GM21360 (cell line): ENCODE measurements at regions not wholly inside any gene's neighbourhood (a gene's known extent, or its start where the extent isn't known, plus 50 kb on each side); places are given as distances from the start of the nearest gene placed in this dataset.

Experiments
- ATAC-seq: cut with Tn5 transposase; IDR thresholded peaks from one replicate; pipeline ENCODE4 v1.9.1; 2021; ENCODE audit warnings: mild to moderate bottlenecking, moderate library complexity; ENCODE audit not compliant: unreplicated experiment

DNA sequence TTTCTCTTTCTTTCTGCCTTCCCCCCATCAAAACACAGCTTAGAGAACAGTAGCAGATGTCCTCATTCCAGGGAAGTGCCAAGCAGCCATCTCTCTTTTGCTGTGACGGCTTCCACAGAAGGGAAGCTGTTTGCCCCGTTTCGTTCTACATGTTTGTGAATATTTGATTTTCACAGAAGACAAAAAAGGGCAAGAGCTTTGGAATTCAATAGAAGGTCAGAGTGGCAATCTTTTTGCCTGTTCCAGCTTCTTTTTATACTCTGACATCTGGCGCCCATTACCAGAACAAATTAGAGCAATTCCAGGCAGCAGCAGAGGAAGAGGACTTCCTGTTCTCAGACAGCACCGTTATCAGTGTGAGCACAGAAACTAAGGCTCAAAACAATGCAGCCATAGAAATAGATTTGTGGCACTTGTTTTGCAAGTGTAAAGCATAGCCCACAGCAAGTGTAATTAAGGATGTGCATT lies 79.0 kb upstream of the CDH19 start:
- ATAC-seq, result no peak

DNA sequence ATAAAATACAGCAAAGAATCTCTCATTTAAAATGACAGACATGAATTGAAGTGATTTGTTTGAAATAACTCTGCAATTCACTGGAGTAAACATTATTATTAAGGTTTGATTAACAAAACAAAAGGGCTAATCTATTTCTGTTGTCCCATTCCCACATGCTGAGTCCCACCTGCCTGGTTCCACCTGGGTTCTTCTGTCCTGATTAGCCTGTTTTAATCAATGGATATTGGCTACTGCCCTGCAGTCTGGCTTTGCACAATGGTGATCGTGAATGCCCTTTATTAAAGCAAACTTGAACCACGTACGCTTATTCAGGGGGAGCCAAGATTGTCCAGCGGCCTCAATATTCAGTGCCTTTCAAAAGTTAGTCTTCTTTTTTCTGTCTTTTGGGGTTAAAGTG lies 72.8 kb upstream of the CDH19 start:
- no peak for ATAC-seq

DNA sequence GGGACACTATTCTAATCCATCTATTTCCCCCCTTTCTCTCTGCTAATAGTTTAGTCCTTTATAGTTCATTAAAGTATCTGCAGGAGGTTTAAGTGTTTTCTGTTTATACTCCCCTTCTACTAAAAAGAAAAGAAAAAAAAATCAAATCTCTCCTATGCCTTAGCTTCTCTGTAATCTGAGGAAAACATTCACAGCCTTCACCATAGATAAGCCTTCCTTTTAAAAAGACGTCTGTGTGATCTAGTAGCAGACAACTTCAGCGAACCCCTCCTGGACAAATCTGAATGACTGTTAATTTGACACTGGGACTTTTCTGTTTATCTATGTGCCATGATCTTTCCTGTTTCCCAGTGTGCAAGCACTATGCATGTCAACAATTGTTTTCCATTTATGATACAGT lies 70.4 kb upstream of the CDH19 start:
- ATAC-seq, result no peak

DNA sequence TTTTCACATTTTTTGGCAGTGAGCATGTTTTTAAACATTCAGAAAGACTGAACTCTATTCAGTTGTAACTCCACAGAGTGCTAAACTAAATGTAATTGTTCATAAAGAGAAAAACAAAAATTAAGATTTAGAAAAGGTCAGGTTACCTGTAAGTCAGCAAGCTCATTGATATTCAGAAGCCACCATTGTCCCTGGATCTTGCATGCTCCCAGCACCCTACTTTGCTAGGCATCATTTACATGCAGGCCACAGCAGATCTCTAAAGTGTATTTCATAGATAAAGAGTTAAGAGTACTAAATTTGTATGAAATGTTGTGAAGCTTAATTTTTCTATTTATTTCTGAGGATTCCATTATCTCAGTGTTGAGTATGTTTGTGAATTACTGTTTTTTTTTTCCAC lies 64.8 kb upstream of the CDH19 start:
- ATAC-seq, result no peak

DNA sequence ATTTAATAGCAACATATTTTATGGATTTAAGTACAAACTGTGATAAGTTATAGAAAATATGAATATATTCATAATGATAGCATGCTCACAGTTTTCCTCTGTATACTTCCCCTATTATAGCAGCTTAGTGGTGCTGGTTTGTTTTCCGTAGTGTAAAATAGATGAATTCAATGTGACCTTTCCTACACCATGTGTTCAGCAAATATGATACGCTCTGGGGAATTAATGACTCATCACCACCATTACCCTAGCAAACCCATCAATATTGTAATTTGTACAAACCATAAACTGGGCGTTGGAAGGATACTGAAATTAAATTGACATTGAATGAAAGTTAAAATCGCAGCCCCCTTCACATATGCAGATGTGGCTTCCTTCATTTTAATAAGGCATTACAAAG lies 58.7 kb upstream of the CDH19 start:
- ATAC-seq, result no peak

DNA sequence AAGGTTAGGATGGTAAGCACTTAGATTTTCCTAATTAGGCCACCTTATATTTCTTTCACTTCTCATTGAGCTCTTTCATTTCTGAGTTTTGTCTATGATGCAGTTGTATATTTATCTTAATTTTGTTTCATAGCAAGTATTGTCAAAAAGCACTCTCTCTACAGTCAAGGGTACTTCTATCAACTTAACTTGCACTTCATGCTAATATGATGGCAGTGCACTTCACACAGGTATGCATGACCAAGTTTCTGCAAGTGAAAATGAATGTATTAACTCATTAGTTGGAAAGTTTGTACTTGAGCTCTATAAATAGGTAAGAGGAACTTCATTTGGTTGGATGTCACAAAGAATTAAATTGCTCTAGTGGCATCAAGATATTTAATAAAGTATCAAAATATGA lies 51.5 kb upstream of the CDH19 start:
- no peak for ATAC-seq
